Naive thymus-derived CD4-positive, alpha-beta T cell (primary cell): ENCODE measurements at regions not wholly inside any gene's neighbourhood (a gene's known extent, or its start where the extent isn't known, plus 50 kb on each side); places are given as distances from the start of the nearest gene placed in this dataset.

ENCODE experiments used
- ATAC-seq: fragments of 150-1000 bp; cut with Tn5 transposase; 2 replicates; pipeline ENCODE4 v1.10.0; 2021; ENCODE audit warnings: mild to moderate bottlenecking, moderate library complexity
- CTCF ChIA-PET: fragments of 350-600 bp; sonication (Branson Sonifier 250); formaldehyde crosslinking; loops from one replicate; lab custom pipeline; 2021; ENCODE audit warnings: antibody characterized with exemption; lab: Charles Lee
- POLR2A ChIA-PET: fragments of 350-600 bp; sonication (Branson Sonifier 250); formaldehyde crosslinking; loops from one replicate; lab custom pipeline; 2021; ENCODE audit warnings: antibody characterized with exemption, inconsistent platforms; lab: Charles Lee
- DNase-seq, 9 donors: peaks; one replicate each; pipeline versions ENCODE4 v3.0.0 to v3.0.0-alpha.2; 2020 to 2022; ENCODE audit warnings: mixed read lengths in 1 of 9
- H3K27ac ChIP-seq: one replicate; pipeline ENCODE4 v1.7.0; 2013; ENCODE audit warnings: mild to moderate bottlenecking, low read depth, low read length, moderate library complexity
- H3K27me3 ChIP-seq, 2 donors: one replicate each; pipeline ENCODE4 v1.7.0; 2013; ENCODE audit warnings: low read length in 2 of 2, mild to moderate bottlenecking in 2 of 2, moderate library complexity in 2 of 2; ENCODE audit not compliant: control insufficient read depth in 2 of 2, insufficient read depth in 2 of 2
- H3K36me3 ChIP-seq, 3 experiments: 1 replicate in 2 of 3; 2 replicates in 1 of 3; pipeline ENCODE4 v1.7.0; 2013; ENCODE audit warnings: low read length in 3 of 3, mild to moderate bottlenecking in 3 of 3, moderate library complexity in 1 of 3; ENCODE audit not compliant: insufficient read depth in 3 of 3, control insufficient read depth in 2 of 3
- H3K4me1 ChIP-seq, 2 donors: one replicate each; pipeline ENCODE4 v1.7.0; 2013; ENCODE audit warnings: low read length in 2 of 2, mild to moderate bottlenecking in 2 of 2, moderate library complexity in 1 of 2; ENCODE audit not compliant: control insufficient read depth in 2 of 2, insufficient read depth in 2 of 2
- H3K4me3 ChIP-seq: 2 replicates; pipeline ENCODE4 v1.7.0; 2013; ENCODE audit warnings: mild to moderate bottlenecking, low read length
- H3K9me3 ChIP-seq, 3 experiments: 1 replicate in 2 of 3; 2 replicates in 1 of 3; pipeline ENCODE4 v1.7.0; 2013; ENCODE audit warnings: low read length in 3 of 3; ENCODE audit not compliant: control insufficient read depth in 2 of 3
- H3K27ac Mint-ChIP-seq, 9 donors: one replicate each; pipeline ENCODE4 v1.8.0; 2020 to 2022; ENCODE audit warnings: mixed read lengths in 9 of 9, mild to moderate bottlenecking in 8 of 9, moderate library complexity in 5 of 9, inconsistent platforms in 2 of 9
- H3K27me3 Mint-ChIP-seq, 5 donors: one replicate each; pipeline ENCODE4 v1.8.0; 2021 to 2022; ENCODE audit warnings: mixed read lengths in 5 of 5, mild to moderate bottlenecking in 1 of 5
- H3K36me3 Mint-ChIP-seq, 5 donors: one replicate each; pipeline ENCODE4 v1.8.0; 2020 to 2022; ENCODE audit warnings: mixed read lengths in 5 of 5, mild to moderate bottlenecking in 3 of 5, inconsistent platforms in 1 of 5
- H3K4me1 Mint-ChIP-seq, 7 donors: one replicate each; pipeline ENCODE4 v1.8.0; 2020 to 2022; ENCODE audit warnings: mixed read lengths in 7 of 7, mild to moderate bottlenecking in 3 of 7, inconsistent platforms in 1 of 7
- H3K4me3 Mint-ChIP-seq, 10 donors: one replicate each; pipeline ENCODE4 v1.8.0; 2020 to 2022; ENCODE audit warnings: mild to moderate bottlenecking in 10 of 10, mixed read lengths in 10 of 10, moderate library complexity in 6 of 10, inconsistent platforms in 2 of 10
- H3K9me3 Mint-ChIP-seq, 11 donors: one replicate each; pipeline ENCODE4 v1.8.0; 2020 to 2022; ENCODE audit warnings: mixed read lengths in 11 of 11, mild to moderate bottlenecking in 4 of 11, inconsistent platforms in 1 of 11, moderate library complexity in 1 of 11
- intact Hi-C, 2 donors: fragments of 100-400 bp; cut with micrococcal nuclease; formaldehyde crosslinking; loops; one replicate each; pipeline ENCODE4 v1.15.1; 2023

- DNase-seq (no peak), ATAC-seq (no peak)
- Mint-ChIP-seq H3K27me3 (peaks cover 0 to 5% (median 0%) of the 10 kb centered on the region in 5 donors), H3K27ac (no peak overlapping the region), H3K4me1 (peaks cover 0 to 6% (median 0%) of the 10 kb centered on the region in 7 donors), H3K9me3 (no peaks in the 10 kb centered on the region), H3K4me3 (no peak overlapping the region), H3K36me3 (no peaks in the 10 kb centered on the region)
- H3K27me3 ChIP-seq, result no peaks in the 10 kb centered on the region
- H3K4me1 ChIP-seq, result no peaks in the 10 kb centered on the region
- ChIA-PET POLR2A (no interaction called here), CTCF (interaction anchor here (1.4 kb wide), 1 partner anchor 206 kb away, joined by 3 read pairs; no protein-coding TSS in a partner anchor)
- no peaks in the 10 kb centered on the region for H3K9me3 ChIP-seq
- no peak overlapping the region for H3K4me3 ChIP-seq
- H3K36me3 ChIP-seq, result no peaks in the 10 kb centered on the region
- intact Hi-C loops, result no loop called here
- H3K27ac ChIP-seq, result no peak overlapping the region
Measured at GRCh38 chr2:158912765-158913164, 55.7 kb upstream of the TANC1 start.

GRCh38 chr2:158914066-158914465, 54.4 kb upstream of the TANC1 start:
- no peaks in the 10 kb centered on the region for H3K36me3 ChIP-seq
- no peak overlapping the region for H3K4me3 ChIP-seq
- H3K9me3 ChIP-seq, result no peaks in the 10 kb centered on the region
- H3K4me1 ChIP-seq, result no peaks in the 10 kb centered on the region
- no peak for ATAC-seq
- H3K4me3 Mint-ChIP-seq, result no peak overlapping the region
- CTCF ChIA-PET, result interaction anchor here (0.5 kb wide), 1 partner anchor 93 kb away, joined by 3 read pairs; no protein-coding TSS in a partner anchor
- no peaks in the 10 kb centered on the region for H3K36me3 Mint-ChIP-seq
- peaks cover 0 to 6% (median 0%) of the 10 kb centered on the region in 7 donors for H3K4me1 Mint-ChIP-seq
- no peaks in the 10 kb centered on the region for H3K9me3 Mint-ChIP-seq
- POLR2A ChIA-PET, result no interaction called here
- no peak overlapping the region for H3K27ac ChIP-seq
- no peak for DNase-seq
- H3K27me3 Mint-ChIP-seq, result peaks cover 0 to 2% (median 0%) of the 10 kb centered on the region in 5 donors
- intact Hi-C loops, result no loop called here
- H3K27ac Mint-ChIP-seq, result peak overlapping the region in 1 of 9 donors; percentile 27
- no peaks in the 10 kb centered on the region for H3K27me3 ChIP-seq

DNA sequence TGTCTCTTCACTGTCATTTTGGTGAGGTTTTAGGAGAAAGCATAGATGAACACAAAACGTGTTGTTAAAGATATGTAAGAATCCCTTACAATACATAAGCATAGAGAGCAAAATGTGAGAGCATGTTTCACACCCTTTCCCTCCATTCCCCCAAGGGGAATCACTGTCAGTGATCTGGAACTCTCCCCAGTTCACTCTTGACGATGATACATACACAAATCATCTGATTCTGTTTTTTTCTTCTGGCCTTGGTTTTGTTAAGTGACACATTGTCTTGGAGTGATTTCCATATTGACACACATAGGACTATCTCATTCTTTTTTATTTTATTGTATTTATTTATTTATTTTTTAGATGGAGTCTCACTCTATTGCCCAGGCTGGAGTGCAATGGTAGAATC, 53.7 kb upstream of the TANC1 start:
- no peak for ATAC-seq
- POLR2A ChIA-PET, result no interaction called here

DNA sequence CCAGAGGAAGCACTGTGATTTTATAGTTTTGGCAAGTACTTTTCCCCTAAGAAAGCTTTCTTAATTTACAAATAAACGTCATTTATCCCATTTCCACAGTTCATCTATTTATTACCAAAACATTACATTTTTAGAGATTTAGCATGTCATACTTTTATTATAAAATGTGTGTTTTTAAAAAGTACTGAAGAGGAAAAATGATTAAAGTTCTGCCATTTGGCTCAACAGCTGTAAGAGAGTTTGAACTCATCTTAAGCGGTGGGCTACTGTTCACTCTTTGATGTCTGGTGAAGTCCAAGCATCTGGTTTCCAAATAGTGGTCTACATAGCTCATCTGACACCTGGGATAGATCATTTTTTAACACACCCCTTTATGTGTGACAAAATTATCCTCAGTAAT, 51.3 kb upstream of the TANC1 start:
- Mint-ChIP-seq H3K27me3 (peaks cover 0 to 2% (median 0%) of the 10 kb centered on the region in 5 donors), H3K36me3 (no peaks in the 10 kb centered on the region), H3K27ac (no peak overlapping the region), H3K4me3 (no peak overlapping the region), H3K4me1 (no peaks in the 10 kb centered on the region), H3K9me3 (no peaks in the 10 kb centered on the region)
- CTCF ChIA-PET, result interaction anchor here (0.8 kb wide), 1 partner anchor 269 kb away, joined by 4 read pairs; no protein-coding TSS in a partner anchor
- ATAC-seq (no peak), DNase-seq (no peak)
- Histone ChIP-seq H3K27me3 (no peaks in the 10 kb centered on the region), H3K9me3 (no peaks in the 10 kb centered on the region), H3K4me3 (no peak overlapping the region), H3K27ac (no peak overlapping the region), H3K4me1 (no peaks in the 10 kb centered on the region), H3K36me3 (no peaks in the 10 kb centered on the region)
- POLR2A ChIA-PET, result no interaction called here
- intact Hi-C loops, result no loop called here

More for the DNA sequence above, 53.7 kb upstream of the TANC1 start:
- Histone ChIP-seq H3K27me3 (no peaks in the 10 kb centered on the region), H3K4me3 (no peak overlapping the region), H3K27ac (no peak overlapping the region), H3K9me3 (no peaks in the 10 kb centered on the region), H3K4me1 (no peaks in the 10 kb centered on the region), H3K36me3 (no peaks in the 10 kb centered on the region)
- intact Hi-C loops, result no loop called here
- no peak overlapping the region for H3K27ac Mint-ChIP-seq
- no peaks in the 10 kb centered on the region for H3K9me3 Mint-ChIP-seq
- no peaks in the 10 kb centered on the region for H3K36me3 Mint-ChIP-seq
- no peak for DNase-seq
- H3K4me1 Mint-ChIP-seq, result peaks cover 0 to 6% (median 0%) of the 10 kb centered on the region in 7 donors
- CTCF ChIA-PET, result no interaction called here
- H3K4me3 Mint-ChIP-seq, result no peak overlapping the region
- no peaks in the 10 kb centered on the region for H3K27me3 Mint-ChIP-seq

DNA sequence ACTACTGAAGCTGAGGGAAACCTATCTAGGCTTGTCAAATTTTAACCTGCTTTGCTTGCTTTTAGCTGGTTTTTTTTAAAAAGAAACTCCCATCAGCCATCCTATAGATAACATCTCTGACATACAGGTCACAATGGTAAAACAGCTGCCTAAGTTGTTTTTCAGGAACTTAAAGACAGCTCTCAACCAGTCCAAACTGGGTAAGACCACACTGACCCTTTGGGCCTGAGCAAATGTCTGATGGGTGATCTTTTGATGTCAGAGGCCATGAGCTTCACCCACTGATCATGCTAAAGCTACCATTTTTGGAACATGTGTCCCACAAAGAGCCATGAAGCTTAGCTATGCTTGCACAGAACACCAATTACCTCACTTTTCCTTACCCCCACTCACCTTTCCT, 50.0 kb upstream of the TANC1 start:
- POLR2A ChIA-PET, result no interaction called here
- Mint-ChIP-seq H3K9me3 (no peaks in the 10 kb centered on the region), H3K27ac (no peak overlapping the region), H3K27me3 (peaks cover 0 to 9% (median 0%) of the 10 kb centered on the region in 5 donors), H3K36me3 (no peaks in the 10 kb centered on the region), H3K4me1 (no peaks in the 10 kb centered on the region), H3K4me3 (no peak overlapping the region)
- H3K36me3 ChIP-seq, result no peaks in the 10 kb centered on the region
- H3K27me3 ChIP-seq, result no peaks in the 10 kb centered on the region
- no peaks in the 10 kb centered on the region for H3K4me1 ChIP-seq
- CTCF ChIA-PET, result no interaction called here
- no peak for DNase-seq
- ATAC-seq, result no peak
- no peak overlapping the region for H3K4me3 ChIP-seq
- intact Hi-C loops, result no loop called here
- no peaks in the 10 kb centered on the region for H3K9me3 ChIP-seq
- H3K27ac ChIP-seq, result no peak overlapping the region
